ENCODE measurements at regions not wholly inside any gene's neighbourhood (a gene's known extent, or its start where the extent isn't known, plus 50 kb on each side); places are given as distances from the start of the nearest gene placed in this dataset.

- TF ChIP-seq CTCF (IDR thresholded peaks at IDR 0.05): no peak
- TF ChIP-seq EZH2 (IDR thresholded peaks at IDR 0.05; ENCODE audit: borderline replicate concordance, insufficient read depth, low read depth, low read length, poor library complexity, severe bottlenecking): no peak
Observed at GRCh38 chr9:135294836-135295235, 184.7 kb upstream of the PPP1R26 start.
